Amygdala (tissue), 56 donors: ENCODE measurements at regions not wholly inside any gene's neighbourhood (a gene's known extent, or its start where the extent isn't known, plus 50 kb on each side); places are given as distances from the start of the nearest gene placed in this dataset.
A peak's percentile ranks its signal among the peaks of the same experiment; 100 is the strongest.
"Not testable (repeated sequence)": the region's sequence is repeated elsewhere in the genome, so short reads cannot be mapped to it uniquely, and the experiment has no call there.

Experiments used
- DNase-seq, 56 donors: peaks; one replicate each; lab custom pipeline; 2025; lab: John Stamatoyannopoulos, UW

- DNase-seq = no peak
These were observed 154.1 kb downstream of the SH3BP4 start for GRCh38 chr2:235105821-235106359.

DNA sequence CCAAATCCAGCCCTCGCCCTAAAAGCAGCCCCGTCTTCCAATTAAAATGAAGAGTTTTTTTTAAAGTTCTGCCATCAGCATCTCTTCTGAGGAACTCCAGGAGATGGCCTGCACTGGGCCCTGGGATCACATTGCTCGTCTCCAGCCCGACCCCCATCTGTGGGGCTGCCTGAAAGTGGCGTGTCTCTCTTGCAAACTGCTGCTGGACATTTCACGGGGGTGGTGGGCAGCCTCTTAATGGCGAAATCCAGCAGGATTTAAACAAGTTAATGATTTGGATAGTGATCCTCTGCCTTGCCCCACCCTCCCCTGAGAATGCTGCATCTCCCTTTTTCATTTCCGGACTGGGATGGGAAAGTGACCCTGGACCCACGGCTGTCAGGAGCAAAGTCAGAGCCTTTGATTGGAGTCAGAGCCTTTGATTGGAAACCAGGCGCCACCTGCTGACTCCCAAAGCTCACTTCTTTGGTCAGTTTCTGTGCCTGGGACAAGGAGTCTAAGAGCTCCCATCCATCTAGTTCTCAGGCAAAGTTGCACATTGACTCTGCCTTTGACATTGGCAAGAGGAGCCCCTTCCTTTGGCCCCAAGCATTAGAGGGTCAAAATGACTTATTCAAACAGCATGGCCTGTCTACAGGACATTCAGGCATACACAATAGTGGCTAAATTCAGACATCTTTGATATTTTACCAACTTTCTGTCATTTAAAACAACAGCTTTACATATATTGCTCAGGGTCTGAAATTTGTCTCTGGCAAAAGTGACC is 155.2 kb downstream of the SH3BP4 start:
- peak in 39 of 56 donors; percentile 8 to 82 (median 39) for DNase-seq

DNA sequence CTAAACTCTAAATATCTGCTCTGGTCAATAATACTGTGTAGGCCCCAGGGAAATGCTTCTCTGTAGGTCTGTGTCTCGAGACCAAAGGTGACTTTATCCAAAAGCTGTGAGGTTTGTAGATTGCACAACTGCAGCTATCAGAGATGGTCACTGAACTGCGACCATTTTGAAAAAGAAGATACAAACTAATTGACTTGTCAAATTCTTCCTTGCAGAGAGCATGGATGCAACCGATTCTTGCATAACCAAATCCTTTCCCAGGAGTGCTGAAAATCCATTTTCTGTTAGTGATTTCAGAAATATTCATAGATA is 155.8 kb downstream of the SH3BP4 start:
- no peak for DNase-seq

GRCh38 chr2:235109561-235109960 is 157.7 kb downstream of the SH3BP4 start:
- not testable (repeated sequence) for DNase-seq

DNA sequence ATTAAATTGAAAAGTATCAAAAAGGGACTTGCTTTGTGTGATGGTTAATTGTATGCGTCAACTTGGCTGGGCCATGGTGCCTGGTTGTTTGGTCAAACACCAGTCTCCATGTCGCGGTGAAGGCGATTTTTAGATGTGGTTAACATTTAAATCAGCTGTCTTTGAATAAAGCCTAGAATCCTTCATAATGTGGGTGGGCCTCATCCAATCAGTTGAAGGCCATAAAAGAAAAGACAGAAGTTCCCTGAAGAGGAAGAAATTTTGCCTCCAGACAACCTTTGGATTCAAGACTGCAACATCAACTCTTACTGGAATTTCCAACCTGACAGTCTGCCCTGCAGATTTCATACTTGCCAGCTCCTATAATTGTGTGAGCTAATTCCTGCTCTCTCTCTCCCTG is 160.5 kb downstream of the SH3BP4 start:
- no peak for DNase-seq

- no peak for DNase-seq
These were observed 162.0 kb downstream of the SH3BP4 start for GRCh38 chr2:235113854-235114253.

DNA sequence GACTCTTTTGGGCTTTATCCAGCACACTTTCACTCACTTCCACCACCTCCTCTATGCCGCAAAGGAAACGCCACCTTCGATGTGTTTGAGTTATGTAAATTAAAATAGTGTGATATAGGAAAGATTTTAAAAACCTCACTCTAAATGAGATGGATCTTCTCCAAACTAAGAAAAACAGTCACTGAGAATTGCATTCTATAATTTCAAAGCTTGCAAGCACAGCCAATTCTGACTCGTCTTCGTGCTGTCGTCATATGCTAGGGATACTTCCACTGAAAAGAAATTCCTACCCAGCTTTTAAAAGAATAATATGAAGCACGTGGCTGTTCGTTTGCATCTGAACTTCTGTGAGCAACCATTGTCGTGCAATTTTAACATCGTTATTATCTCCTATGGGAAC is 162.5 kb downstream of the SH3BP4 start:
- DNase-seq = no peak

DNA sequence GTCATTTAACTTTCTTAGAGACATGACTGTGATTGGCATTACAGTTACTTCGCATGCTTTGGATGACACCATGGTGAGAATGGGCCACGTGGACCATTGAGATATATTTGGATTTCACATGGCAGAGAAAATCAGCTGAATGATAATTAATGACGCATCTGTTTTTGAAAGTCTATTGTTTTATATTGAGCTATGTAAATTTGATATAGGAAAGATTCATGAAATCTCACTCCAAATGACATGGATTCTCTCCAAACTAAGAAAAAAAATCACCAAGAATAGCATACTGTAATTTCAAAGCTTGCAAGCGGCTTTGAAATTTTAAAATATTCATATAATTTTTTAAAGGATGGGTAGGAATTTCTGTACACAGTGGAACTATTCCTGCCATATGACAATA is 163.7 kb downstream of the SH3BP4 start:
- no peak for DNase-seq

GRCh38 chr2:235116885-235117492 is 165.2 kb downstream of the SH3BP4 start:
- peak in 1 of 56 donors; percentile 59 for DNase-seq

GRCh38 chr2:235126768-235127167 is 175.0 kb downstream of the SH3BP4 start:
- DNase-seq = no peak

- no peak for DNase-seq
These were observed 176.1 kb downstream of the SH3BP4 start for GRCh38 chr2:235127931-235128330.

- no peak for DNase-seq
These were observed 178.0 kb downstream of the SH3BP4 start for GRCh38 chr2:235129850-235130249.

DNA sequence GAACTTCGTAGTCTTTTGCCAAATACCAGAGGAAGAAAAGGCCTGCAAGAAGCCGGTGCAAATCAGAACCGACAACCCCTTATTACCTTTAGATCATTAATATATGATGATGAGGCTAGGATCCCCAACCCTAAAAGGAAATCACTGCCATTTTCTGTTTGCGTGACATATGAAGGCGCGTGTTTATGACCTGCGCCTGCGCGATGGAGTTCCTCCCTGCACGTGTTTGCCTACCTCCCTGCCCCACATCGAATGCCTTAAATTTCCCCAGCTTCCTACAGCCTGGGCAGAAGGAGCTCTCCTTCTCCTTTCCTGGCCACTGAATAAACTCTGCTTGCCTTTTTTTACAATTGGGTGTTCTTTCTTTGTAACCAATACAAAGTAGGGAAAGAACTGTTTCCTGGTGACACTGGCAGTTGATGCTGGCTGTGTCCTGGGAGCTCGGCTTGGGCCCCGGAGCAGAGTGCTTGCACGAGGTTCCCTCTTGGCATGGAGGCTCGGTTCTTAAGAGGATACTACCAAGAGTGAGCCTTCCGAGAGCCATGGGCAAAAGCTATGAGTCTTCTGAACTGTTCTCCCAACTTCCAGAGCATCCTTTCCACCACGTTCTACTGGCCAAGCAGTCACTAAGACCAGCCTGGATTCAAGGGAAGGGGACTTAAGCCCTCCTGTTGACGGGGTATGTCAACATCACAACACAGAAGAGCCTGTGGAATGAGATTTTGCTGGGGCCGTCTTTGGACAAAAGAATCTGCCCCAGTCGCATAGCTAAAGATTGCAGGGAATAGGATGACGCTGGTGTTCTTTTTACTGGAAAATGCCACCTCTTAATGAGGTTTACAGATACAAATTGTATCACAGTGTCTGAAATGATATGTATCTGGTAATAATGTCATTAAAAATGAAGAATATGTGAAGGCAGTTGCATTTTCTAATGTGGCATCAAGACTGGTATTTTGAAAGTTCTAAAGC is 179.8 kb downstream of the SH3BP4 start:
- peak in 12 of 56 donors; percentile 6 to 41 (median 16) for DNase-seq

DNA sequence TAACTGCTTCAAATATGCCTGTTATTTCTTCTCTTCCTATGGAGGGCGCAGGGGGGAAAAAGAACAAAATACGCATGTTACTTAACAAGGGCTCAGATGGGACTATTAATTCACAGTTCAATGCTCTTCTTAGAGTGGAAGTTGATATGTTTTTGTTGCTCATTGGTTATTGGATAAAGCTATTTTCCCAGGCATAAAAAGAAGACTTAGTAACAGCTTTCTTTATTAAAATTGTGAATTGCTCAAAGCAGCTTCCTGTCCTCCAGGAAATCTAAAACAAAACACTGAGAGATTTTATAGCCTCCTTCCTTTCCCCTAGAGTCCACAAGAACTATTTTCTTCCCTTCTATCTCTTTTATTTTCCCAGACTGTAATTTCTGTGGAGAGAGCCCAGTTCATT is 180.8 kb downstream of the SH3BP4 start:
- DNase-seq = no peak

DNA sequence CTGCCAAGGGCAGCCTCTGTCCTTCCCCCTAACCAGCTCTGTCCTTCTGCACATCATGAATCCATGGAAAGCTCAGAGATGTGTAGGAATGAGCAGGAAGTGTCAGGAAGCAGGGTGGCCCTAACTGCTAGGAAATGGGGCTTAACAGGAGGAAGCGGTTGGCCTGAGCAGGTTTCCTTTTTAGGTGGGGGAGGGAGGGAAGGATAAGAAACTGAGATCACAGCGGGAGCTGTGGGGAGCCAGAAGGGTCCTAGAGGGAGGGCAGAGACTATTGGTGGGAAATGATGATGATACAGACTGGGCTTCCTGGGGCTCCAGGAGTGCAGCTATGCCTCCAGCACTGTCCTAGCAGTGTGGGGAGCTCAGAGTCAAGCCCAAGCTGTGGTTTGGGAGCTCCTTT is 182.0 kb downstream of the SH3BP4 start:
- no peak for DNase-seq

DNA sequence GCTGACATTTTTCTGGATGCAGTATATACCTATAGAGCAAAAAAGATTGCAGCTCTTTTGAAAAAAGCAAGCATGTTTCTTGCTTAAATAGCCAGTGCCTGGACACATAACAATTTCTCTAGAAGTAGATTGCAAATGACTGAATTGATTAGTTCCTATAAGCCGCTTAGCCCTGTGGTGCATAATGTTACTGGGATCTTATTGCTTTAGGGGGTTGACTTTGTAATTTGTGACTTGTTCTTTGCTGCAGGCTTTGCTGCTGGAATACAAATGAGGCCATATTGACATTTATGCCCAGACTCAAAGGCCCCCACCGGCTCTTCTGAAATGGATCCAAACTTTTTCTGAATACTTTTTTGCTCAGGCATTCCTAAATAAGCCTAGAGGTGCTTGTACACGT is 182.6 kb downstream of the SH3BP4 start:
- no peak for DNase-seq

DNA sequence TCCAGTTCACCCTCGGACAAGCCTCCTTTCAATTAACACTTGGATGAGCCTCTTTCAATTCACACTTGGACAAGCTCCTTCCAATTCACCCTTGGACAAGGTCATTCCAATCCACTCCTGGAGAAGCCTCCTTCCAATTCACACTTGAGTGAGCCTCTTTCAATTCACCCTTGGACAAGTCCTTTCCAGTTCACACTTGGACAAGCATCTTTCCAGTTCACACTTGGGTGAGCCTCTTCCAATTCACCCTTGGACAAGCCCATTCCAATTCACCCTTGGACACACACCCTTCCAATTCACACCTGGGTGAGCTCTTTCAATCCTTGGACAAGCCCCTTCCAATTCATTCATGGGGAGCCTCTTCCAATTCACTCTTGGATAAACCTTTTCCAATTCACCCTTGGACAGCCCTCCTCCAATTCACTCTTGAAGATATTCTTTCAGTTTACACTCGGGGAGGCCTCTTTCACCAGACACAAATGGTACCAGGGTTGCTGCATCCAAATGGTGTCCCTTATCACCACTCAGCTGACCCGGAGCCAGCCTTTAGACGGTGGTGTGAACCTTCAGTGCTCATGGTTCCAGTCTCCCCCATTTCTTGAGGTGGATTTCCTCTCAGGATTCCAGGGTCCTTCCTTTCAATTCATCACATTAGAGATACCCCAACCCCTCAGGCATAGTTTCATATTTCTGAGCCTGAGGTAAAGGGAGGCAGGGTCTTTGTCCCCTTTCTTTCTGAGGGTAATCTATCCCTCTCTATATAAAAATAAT is 183.6 kb downstream of the SH3BP4 start:
- DNase-seq = no peak

- peak in 41 of 56 donors; percentile 6 to 89 (median 58) for DNase-seq
These were observed 184.3 kb downstream of the SH3BP4 start for GRCh38 chr2:235135990-235136561.

DNA sequence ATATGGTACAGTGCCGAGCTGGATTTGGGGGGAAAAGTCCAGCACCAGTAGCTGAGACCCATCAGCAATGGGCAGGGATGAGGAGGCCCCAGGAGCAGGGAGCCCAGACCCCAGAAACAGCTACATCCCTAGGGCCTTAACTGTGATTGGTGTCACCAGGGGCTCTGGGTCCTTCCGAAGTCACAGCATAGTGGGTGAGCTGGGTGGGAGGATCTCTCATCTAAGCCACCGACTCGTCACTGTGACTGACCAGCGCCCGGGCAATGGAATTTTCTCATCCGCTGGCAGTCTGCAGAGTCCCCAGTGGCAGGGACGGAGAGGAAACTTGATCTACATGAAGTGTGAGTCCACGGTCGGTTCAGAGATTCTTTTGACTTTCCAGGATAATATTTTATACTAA is 186.5 kb downstream of the SH3BP4 start:
- DNase-seq = no peak
